A549 (cell line): ENCODE measurements at regions not wholly inside any gene's neighbourhood (a gene's known extent, or its start where the extent isn't known, plus 50 kb on each side); places are given as distances from the start of the nearest gene placed in this dataset.

Source experiments
- ATAC-seq, 2 experiments: fragments of 200-7000 bp in 1 of 2; fragments of >200 bp in 1 of 2; cut with Nextera tagmentation in 1 of 2; cut with Tn5 transposase in 1 of 2; 3 replicates each; pipeline versions ENCODE4 v1.8.0 to v1.9.1; 2018 to 2020; ENCODE audit warnings: mild to moderate bottlenecking in 1 of 2, moderate library complexity in 1 of 2
- CTCF ChIA-PET: fragments of 300-600 bp; sonication (Branson Sonifier 250); formaldehyde crosslinking; extraction: SDS; loops from one replicate; lab custom pipeline; 2021; ENCODE audit warnings: antibody characterized with exemption, inconsistent platforms; lab: Yijun Ruan, JAX
- POLR2A ChIA-PET: fragments of 350-600 bp; formaldehyde crosslinking; extraction: SDS; loops from one replicate; lab custom pipeline; 2021; ENCODE audit warnings: antibody characterized with exemption, inconsistent platforms; lab: Yijun Ruan, JAX
- DNase-seq, 2 experiments: peaks; one replicate each; pipeline versions ENCODE4 v3.0.0 to v3.0.0-alpha.2; 2011 to 2016; ENCODE audit warnings: low read depth in 1 of 2, low spot score in 1 of 2
- FAIRE-seq: peaks from 2 replicates; lab custom pipeline; 2011; peaks lifted over from hg19 to GRCh38; lab: Jason Lieb, UNC
- H3K27ac ChIP-seq, 2 experiments: fragments of >200 bp; sonication (Bioruptor Twin); formaldehyde crosslinking; 3 replicates each; pipeline ENCODE4 v1.5.1; 2016 to 2017
- H3K4me1 ChIP-seq: fragments of >200 bp; sonication (Bioruptor Twin); formaldehyde crosslinking; 3 replicates; pipeline ENCODE4 v1.6.1; 2016
- H3K4me2 ChIP-seq: fragments of >200 bp; sonication (Bioruptor Twin); formaldehyde crosslinking; 3 replicates; pipeline ENCODE4 v1.6.1; 2016
- H3K4me3 ChIP-seq: fragments of >200 bp; sonication (Bioruptor Twin); formaldehyde crosslinking; 3 replicates; pipeline ENCODE4 v1.5.1; 2016
- H3K9me3 ChIP-seq: fragments of >200 bp; sonication (Bioruptor Twin); formaldehyde crosslinking; 3 replicates; pipeline ENCODE4 v1.6.1; 2016
- BCL3 ChIP-seq: fragments of >200 bp; sonication (Bioruptor Twin); formaldehyde crosslinking; IDR thresholded peaks from 3 replicates; pipeline ENCODE4 v1.6.1; 2016
- BHLHE40 ChIP-seq: IDR thresholded peaks from 2 replicates; pipeline ENCODE4 v1.6.1; 2012; ENCODE audit warnings: low read depth, low read length, inconsistent platforms
- CTCF ChIP-seq: fragments of >200 bp; sonication (Bioruptor Twin); formaldehyde crosslinking; IDR thresholded peaks from 3 replicates; pipeline ENCODE4 v1.5.1; 2016
- EP300 ChIP-seq, 2 experiments: fragments of >200 bp; sonication (Bioruptor Twin); formaldehyde crosslinking; IDR thresholded peaks; 2 replicates in 1 of 2; 3 replicates in 1 of 2; pipeline ENCODE4 v1.6.1; 2016 to 2017
- GATA3 ChIP-seq: IDR thresholded peaks from 2 replicates; pipeline ENCODE4 v1.6.1; 2012; ENCODE audit warnings: borderline replicate concordance
- HDAC2 ChIP-seq: fragments of 200-600 bp; sonication (generic); IDR thresholded peaks from 2 replicates; pipeline ENCODE4 v1.6.1; 2016
- HOXA7 ChIP-seq: fragments of 250-450 bp; sonication (Bioruptor Pico); IDR thresholded peaks from 2 replicates; pipeline ENCODE4 v1.5.0; 2020; ENCODE audit warnings: mild to moderate bottlenecking, moderate library complexity
- HOXB5 ChIP-seq: fragments of 250-450 bp; sonication (Bioruptor Pico); IDR thresholded peaks from 2 replicates; pipeline ENCODE4 v1.5.0; 2020; ENCODE audit warnings: mild to moderate bottlenecking, moderate library complexity
- JUN ChIP-seq, 2 experiments: fragments of >200 bp; sonication (Bioruptor Twin); formaldehyde crosslinking; IDR thresholded peaks; 2 replicates in 1 of 2; 3 replicates in 1 of 2; pipeline ENCODE4 v1.6.1; 2016 to 2017
- KDM5A ChIP-seq: fragments of 200-600 bp; sonication (generic); IDR thresholded peaks from 2 replicates; pipeline ENCODE4 v1.6.1; 2016; ENCODE audit warnings: antibody characterized with exemption, mild to moderate bottlenecking
- MAFK ChIP-seq: fragments of 450-650 bp; IDR thresholded peaks from 2 replicates; pipeline ENCODE4 v1.6.1; 2014; ENCODE audit not compliant: partially characterized antibody
- NFE2L2 ChIP-seq: fragments of 150-350 bp; conservative IDR thresholded peaks from 2 replicates; pipeline ENCODE4 v1.6.1; 2014; ENCODE audit warnings: low read length
- NPAS2 ChIP-seq: fragments of 250-450 bp; sonication (Bioruptor Pico); IDR thresholded peaks from 2 replicates; pipeline ENCODE4 v1.8.0; 2022; ENCODE audit warnings: mild to moderate bottlenecking, moderate library complexity, borderline replicate concordance
- NR3C1 ChIP-seq: fragments of >200 bp; sonication (Bioruptor Twin); formaldehyde crosslinking; IDR thresholded peaks from 3 replicates; pipeline ENCODE4 v1.6.1; 2017
- PHF8 ChIP-seq: fragments of 200-600 bp; sonication (generic); IDR thresholded peaks from 2 replicates; pipeline ENCODE4 v1.6.1; 2016; ENCODE audit warnings: low read depth, mild to moderate bottlenecking, antibody characterized with exemption, moderate library complexity, borderline replicate concordance
- POLR2A ChIP-seq: IDR thresholded peaks from 2 replicates; pipeline ENCODE4 v1.6.1; 2012; ENCODE audit warnings: mild to moderate bottlenecking, low read length
- RAD21 ChIP-seq, 2 experiments: fragments of >200 bp in 1 of 2; sonication (Bioruptor Twin) in 1 of 2; formaldehyde crosslinking in 1 of 2; IDR thresholded peaks in 1 of 2; conservative IDR thresholded peaks in 1 of 2; 2 replicates in 1 of 2; 3 replicates in 1 of 2; pipeline ENCODE4 v1.6.1; 2012 to 2018; ENCODE audit warnings: inconsistent platforms in 1 of 2
- RCOR1 ChIP-seq: fragments of 150-350 bp; IDR thresholded peaks from 2 replicates; pipeline ENCODE4 v1.6.1; 2014; ENCODE audit warnings: antibody characterized with exemption, low read length, low read depth
- SMC3 ChIP-seq: fragments of >200 bp; sonication (Bioruptor Twin); formaldehyde crosslinking; IDR thresholded peaks from 3 replicates; pipeline ENCODE4 v1.6.1; 2018; ENCODE audit warnings: inconsistent platforms
- SREBF2 ChIP-seq: fragments of 450-650 bp; IDR thresholded peaks from 2 replicates; pipeline ENCODE4 v1.6.1; 2014; ENCODE audit warnings: mild to moderate bottlenecking, moderate library complexity
- TFCP2L1 ChIP-seq: fragments of 250-450 bp; sonication (Bioruptor Pico); IDR thresholded peaks from 2 replicates; pipeline ENCODE4 v1.5.0; 2021; ENCODE audit warnings: mild to moderate bottlenecking
- ZNF302 ChIP-seq: fragments of 250-450 bp; sonication (Bioruptor Pico); IDR thresholded peaks from 2 replicates; pipeline ENCODE4 v1.9.0; 2021; ENCODE audit warnings: inconsistent platforms, mild to moderate bottlenecking, moderate library complexity
- WGBS: methylation state at CpG from one replicate; pipeline ENCODE4 v1.1.6; 2017; ENCODE audit errors: missing lambda C conversion rate; 5-methylcytosine and 5-hydroxymethylcytosine counted together

- H3K4me2 ChIP-seq, result no peak overlapping the region
- no peak overlapping the region for H3K4me3 ChIP-seq
- no peak overlapping the region for H3K27ac ChIP-seq
- ATAC-seq (no peak), FAIRE-seq (no peak), DNase-seq (no peak)
- no peak for TF ChIP-seq CTCF
- ChIA-PET POLR2A (no interaction called here), CTCF (no interaction called here)
- H3K9me3 ChIP-seq, result no peaks in the 10 kb centered on the region
- 23% methylated on average over 5 of the region's 5 CpGs for WGBS
- no peaks in the 10 kb centered on the region for H3K4me1 ChIP-seq
Observed at GRCh38 chrX:98077440-98077839, 1193.7 kb downstream of the RPA4 start.

- H3K4me2 ChIP-seq, result no peak overlapping the region
- no peak for ATAC-seq
- no peak overlapping the region for H3K27ac ChIP-seq
- H3K9me3 ChIP-seq, result no peaks in the 10 kb centered on the region
- DNase-seq, result no peak
- no peaks in the 10 kb centered on the region for H3K4me1 ChIP-seq
- CTCF ChIA-PET, result no interaction called here
- 0% methylated on average over 3 of the region's 3 CpGs for WGBS
- no peak overlapping the region for H3K4me3 ChIP-seq
- no peak for FAIRE-seq
- TF ChIP-seq HOXA7 (CRISPR knock-in tag) (no peak), MAFK (peak; percentile 56), ZNF302 (CRISPR knock-in tag) (no peak), GATA3 (no peak), RCOR1 (no peak), HDAC2 (no peak), POLR2A (no peak)
- POLR2A ChIA-PET, result no interaction called here
Observed at GRCh38 chrX:98111684-98112083, 1228.0 kb downstream of the RPA4 start.

- no peak overlapping the region for H3K4me3 ChIP-seq
Observed at GRCh38 chrX:98114021-98114420, 1230.3 kb downstream of the RPA4 start.

GRCh38 chrX:98141466-98141865, 1257.8 kb downstream of the RPA4 start:
- CTCF ChIA-PET, result no interaction called here
- POLR2A ChIA-PET, result no interaction called here
- TF ChIP-seq NPAS2 (CRISPR knock-in tag), result no peak
- no peak for TF ChIP-seq HOXA7 (CRISPR knock-in tag)
- TF ChIP-seq SMC3, result no peak
- no peak for TF ChIP-seq HOXB5 (CRISPR knock-in tag)
- no peak for TF ChIP-seq SREBF2
- TF ChIP-seq ZNF302 (CRISPR knock-in tag), result no peak
- TF ChIP-seq JUN (IDR thresholded peaks at IDR 0.05), result no peak
- TF ChIP-seq KDM5A, result no peak
- no peak for TF ChIP-seq EP300 (IDR thresholded peaks at IDR 0.05)
- TF ChIP-seq BHLHE40, result no peak
- TF ChIP-seq BCL3, result no peak
- TF ChIP-seq TFCP2L1 (CRISPR knock-in tag), result no peak
- no peak for TF ChIP-seq NR3C1
- no peak for TF ChIP-seq PHF8
- no peak for TF ChIP-seq RAD21 (conservative IDR thresholded peaks at IDR 0.05 in 1 of 2, IDR thresholded peaks at IDR 0.05 in 1 of 2)
- H3K9me3 ChIP-seq, result no peaks in the 10 kb centered on the region
- no peak for DNase-seq
- no peak for ATAC-seq
- H3K4me1 ChIP-seq, result no peaks in the 10 kb centered on the region
- WGBS, result 59% methylated on average over 1 of the region's 1 CpG
- H3K4me2 ChIP-seq, result no peak overlapping the region
- FAIRE-seq, result no peak
- H3K4me3 ChIP-seq, result no peak overlapping the region
- H3K27ac ChIP-seq, result no peak overlapping the region

More at GRCh38 chrX:98114021-98114420, 1230.3 kb downstream of the RPA4 start:
- no peaks in the 10 kb centered on the region for H3K4me1 ChIP-seq
- H3K4me2 ChIP-seq, result no peak overlapping the region
- H3K9me3 ChIP-seq, result no peaks in the 10 kb centered on the region
- 5% methylated on average over 2 of the region's 2 CpGs for WGBS
- CTCF ChIA-PET, result no interaction called here
- no peak for TF ChIP-seq NFE2L2
- TF ChIP-seq EP300 (IDR thresholded peaks at IDR 0.05), result no peak
- TF ChIP-seq, all 56 proteins: peak for 0
- no peak for DNase-seq
- no peak for ATAC-seq
- POLR2A ChIA-PET, result no interaction called here
- H3K27ac ChIP-seq, result no peak overlapping the region
- FAIRE-seq, result peak; percentile 68
